B cell (primary cell): ENCODE measurements at regions not wholly inside any gene's neighbourhood (a gene's known extent, or its start where the extent isn't known, plus 50 kb on each side); places are given as distances from the start of the nearest gene placed in this dataset.

Source experiments
- ATAC-seq: fragments of 200-7000 bp; cut with Tn5 transposase; one replicate; pipeline ENCODE4 v1.10.0; 2021; ENCODE audit warnings: low read depth, mild to moderate bottlenecking, moderate number of reproducible peaks, moderate library complexity
- CTCF ChIA-PET: fragments of 350-600 bp; sonication (Branson Sonifier 250); formaldehyde crosslinking; loops from one replicate; lab custom pipeline; 2021; ENCODE audit warnings: antibody characterized with exemption, inconsistent platforms; lab: Charles Lee
- POLR2A ChIA-PET: fragments of 350-600 bp; sonication (Branson Sonifier 250); formaldehyde crosslinking; loops from one replicate; lab custom pipeline; 2021; ENCODE audit warnings: antibody characterized with exemption; lab: Charles Lee
- DNase-seq: peaks from one replicate; pipeline ENCODE4 v3.0.0; 2013
- H2AFZ ChIP-seq: 2 replicates; pipeline ENCODE4 v1.6.1; 2012; ENCODE audit warnings: mild to moderate bottlenecking, low read depth, low read length; ENCODE audit not compliant: insufficient read depth, poor library complexity, severe bottlenecking
- H3K27ac ChIP-seq, 2 donors: 1 replicate in 1 of 2; 2 replicates in 1 of 2; pipeline ENCODE4 v1.5.1; 2012 to 2013; ENCODE audit warnings: low read length in 2 of 2, mild to moderate bottlenecking in 2 of 2, moderate library complexity in 1 of 2
- H3K27me3 ChIP-seq, 4 experiments: fragments of 200-600 bp in 1 of 4; sonication (generic) in 1 of 4; replicated peaks in 1 of 4; 1 replicate in 2 of 4; 2 replicates in 2 of 4; pipeline versions ENCODE4 v1.6.1 to v1.7.0; 2013 to 2016; ENCODE audit warnings: low read length in 3 of 4, mild to moderate bottlenecking in 2 of 4, mixed read lengths in 1 of 4, moderate library complexity in 1 of 4; ENCODE audit not compliant: insufficient read depth in 4 of 4, control insufficient read depth in 3 of 4; ENCODE audit errors: control extremely low read depth in 1 of 4
- H3K36me3 ChIP-seq, 2 experiments: replicated peaks in 1 of 2; 1 replicate in 1 of 2; 2 replicates in 1 of 2; pipeline versions ENCODE4 v1.6.1 to v1.7.1; 2013; ENCODE audit warnings: low read length in 1 of 2; ENCODE audit not compliant: insufficient read depth in 2 of 2, control insufficient read depth in 1 of 2; ENCODE audit errors: control extremely low read depth in 1 of 2, extremely low read depth in 1 of 2
- H3K4me1 ChIP-seq, 2 donors: fragments of 200-600 bp in 1 of 2; sonication (generic) in 1 of 2; 1 replicate in 1 of 2; 2 replicates in 1 of 2; pipeline versions ENCODE4 v1.5.1 to v1.6.1; 2013 to 2017; ENCODE audit warnings: low read length in 2 of 2; ENCODE audit not compliant: control insufficient read depth in 2 of 2, insufficient read depth in 2 of 2
- H3K4me2 ChIP-seq: replicated peaks from 2 replicates; pipeline ENCODE3; 2012; ENCODE audit warnings: mild to moderate bottlenecking, low read depth, low read length; ENCODE audit not compliant: poor library complexity, severe bottlenecking
- H3K4me3 ChIP-seq, 5 experiments: fragments of 200-600 bp in 1 of 5; sonication (generic) in 1 of 5; 1 replicate in 3 of 5; 2 replicates in 2 of 5; pipeline versions ENCODE4 v1.5.1 to v1.7.0; 2011 to 2016; ENCODE audit warnings: low read length in 4 of 5, mild to moderate bottlenecking in 4 of 5, low read depth in 2 of 5, control low read depth in 1 of 5, moderate library complexity in 1 of 5; ENCODE audit not compliant: insufficient read depth in 1 of 5; ENCODE audit errors: control extremely low read depth in 1 of 5, extremely low read depth in 1 of 5
- H3K79me2 ChIP-seq: fragments of 200-600 bp; sonication (generic); one replicate; pipeline ENCODE4 v1.6.0; 2016; ENCODE audit warnings: low read length; ENCODE audit not compliant: control insufficient read depth, insufficient read depth
- H3K9ac ChIP-seq: fragments of 200-600 bp; sonication (generic); 2 replicates; pipeline ENCODE4 v1.6.1; 2017; ENCODE audit warnings: mild to moderate bottlenecking, low read length, moderate library complexity
- H3K9me3 ChIP-seq, 3 donors: one replicate each; pipeline versions ENCODE4 v1.6.1 to v1.7.1; 2013; ENCODE audit warnings: low read length in 2 of 3; ENCODE audit not compliant: control insufficient read depth in 2 of 3, insufficient read depth in 1 of 3; ENCODE audit errors: control extremely low read depth in 1 of 3
- H4K20me1 ChIP-seq: 2 replicates; pipeline ENCODE4 v1.6.0; 2012; ENCODE audit warnings: mild to moderate bottlenecking, low read length; ENCODE audit not compliant: insufficient read depth, control insufficient read depth, poor library complexity, severe bottlenecking
- H3K27ac Mint-ChIP-seq: one replicate; pipeline ENCODE4 v1.8.0; 2021; ENCODE audit warnings: mixed read lengths
- H3K27me3 Mint-ChIP-seq: one replicate; pipeline ENCODE4 v1.8.0; 2021; ENCODE audit warnings: mixed read lengths
- H3K4me1 Mint-ChIP-seq: one replicate; pipeline ENCODE4 v1.8.0; 2021; ENCODE audit warnings: mixed read lengths
- H3K4me3 Mint-ChIP-seq: one replicate; pipeline ENCODE4 v1.8.0; 2021; ENCODE audit warnings: mixed read lengths
- H3K9me3 Mint-ChIP-seq: one replicate; pipeline ENCODE4 v1.8.0; 2022; ENCODE audit warnings: mixed read lengths; ENCODE audit not compliant: insufficient read depth
- CTCF ChIP-seq: fragments of 200-600 bp; IDR thresholded peaks from one replicate; pipeline ENCODE4 v1.8.0; 2022; ENCODE audit warnings: antibody characterized with exemption, mild to moderate bottlenecking
- EZH2 ChIP-seq: IDR thresholded peaks from 2 replicates; pipeline ENCODE4 v1.6.1; 2012; ENCODE audit warnings: borderline replicate concordance, low read depth, mild to moderate bottlenecking, moderate library complexity, low read length; ENCODE audit not compliant: insufficient read depth, poor library complexity, severe bottlenecking
- WGBS: methylation state at CpG from one replicate; pipeline ENCODE4 v1.1.5; 2013; ENCODE audit warnings: missing lambda C conversion rate; ENCODE audit not compliant: insufficient coverage; 5-methylcytosine and 5-hydroxymethylcytosine counted together
- intact Hi-C: fragments of 100-400 bp; cut with micrococcal nuclease; formaldehyde crosslinking; loops from one replicate; pipeline ENCODE4 v1.10.0; 2022

- ATAC-seq (no peak), DNase-seq (no peak)
- Histone ChIP-seq H3K27ac (no peak overlapping the region), H3K27me3 (no peaks in the 10 kb centered on the region), H4K20me1 (no peaks in the 10 kb centered on the region), H3K4me3 (no peak overlapping the region), H2AFZ (no peak overlapping the region), H3K9me3 (no peaks in the 10 kb centered on the region), H3K4me2 (no peak overlapping the region), H3K36me3 (no peaks in the 10 kb centered on the region), H3K4me1 (no peaks in the 10 kb centered on the region), H3K79me2 (no peaks in the 10 kb centered on the region), H3K9ac (no peak overlapping the region)
- WGBS, result no CpG with 5 or more reads among the region's 8 CpGs
- Mint-ChIP-seq H3K4me3 (no peak overlapping the region), H3K4me1 (no peaks in the 10 kb centered on the region), H3K9me3 (no peaks in the 10 kb centered on the region), H3K27me3 (peaks cover 1% of the 10 kb centered on the region), H3K27ac (no peak overlapping the region)
- TF ChIP-seq CTCF (no peak), EZH2 (no peak)
- POLR2A ChIA-PET, result no interaction called here
- intact Hi-C loops, result no loop called here
- CTCF ChIA-PET, result no interaction called here
Measured at GRCh38 chr12:65653946-65654629, 170.2 kb upstream of the HMGA2 start.

- TF ChIP-seq EZH2 (no peak), CTCF (no peak)
- no peak overlapping the region for H2AFZ ChIP-seq
- 96% methylated on average over 5 of the region's 7 CpGs for WGBS
- DNase-seq (no peak), ATAC-seq (no peak)
- Mint-ChIP-seq H3K9me3 (no peaks in the 10 kb centered on the region), H3K4me3 (no peak overlapping the region), H3K27me3 (peaks cover 4% of the 10 kb centered on the region), H3K4me1 (no peaks in the 10 kb centered on the region), H3K27ac (no peak overlapping the region)
- no peaks in the 10 kb centered on the region for H3K9me3 ChIP-seq
- no peaks in the 10 kb centered on the region for H3K79me2 ChIP-seq
- no peaks in the 10 kb centered on the region for H3K4me1 ChIP-seq
- H3K9ac ChIP-seq, result no peak overlapping the region
- CTCF ChIA-PET, result no interaction called here
- no peak overlapping the region for H3K4me2 ChIP-seq
- H4K20me1 ChIP-seq, result no peaks in the 10 kb centered on the region
- no peak overlapping the region for H3K27ac ChIP-seq
- H3K4me3 ChIP-seq, result no peak overlapping the region
- no peaks in the 10 kb centered on the region for H3K36me3 ChIP-seq
- intact Hi-C loops, result no loop called here
- no peaks in the 10 kb centered on the region for H3K27me3 ChIP-seq
- POLR2A ChIA-PET, result no interaction called here
Measured at GRCh38 chr12:65655074-65655493, 169.2 kb upstream of the HMGA2 start.
